Transverse colon (tissue), 4 donors: ENCODE measurements at regions not wholly inside any gene's neighbourhood (a gene's known extent, or its start where the extent isn't known, plus 50 kb on each side); places are given as distances from the start of the nearest gene placed in this dataset.
"Not testable (repeated sequence)": the region's sequence is repeated elsewhere in the genome, so short reads cannot be mapped to it uniquely, and the experiment has no call there.

Experiments
- DNase-seq: peaks from one replicate; pipeline ENCODE4 v3.0.0-alpha.2; 2019
- H3K27ac ChIP-seq, 4 donors: fragments of 200-600 bp; sonication (generic); 2 replicates each; pipeline ENCODE4 v1.5.1; 2016 to 2018; ENCODE audit warnings: inconsistent platforms in 4 of 4
- H3K27me3 ChIP-seq: fragments of 200-600 bp; sonication (generic); 2 replicates; pipeline ENCODE4 v1.5.1; 2017; ENCODE audit warnings: inconsistent platforms
- H3K36me3 ChIP-seq, 4 donors: fragments of 200-600 bp; sonication (generic); 2 replicates each; pipeline ENCODE4 v1.5.1; 2017 to 2019; ENCODE audit warnings: inconsistent platforms in 4 of 4
- H3K4me1 ChIP-seq, 4 donors: fragments of 200-600 bp; sonication (generic); 2 replicates each; pipeline ENCODE4 v1.5.1; 2017 to 2020; ENCODE audit warnings: inconsistent platforms in 4 of 4
- H3K4me3 ChIP-seq, 4 donors: fragments of 200-600 bp; sonication (generic); 1 replicate in 1 of 4; 2 replicates in 3 of 4; pipeline versions ENCODE4 v1.5.1 to v1.6.1; 2017 to 2019; ENCODE audit warnings: inconsistent platforms in 4 of 4
- H3K9me3 ChIP-seq, 2 donors: fragments of 200-600 bp; sonication (generic); 2 replicates each; pipeline ENCODE4 v1.5.1; 2017 to 2019; ENCODE audit warnings: inconsistent platforms in 2 of 2
- CTCF ChIP-seq, 5 experiments: fragments of 200-600 bp in 3 of 5; fragments of 450-650 bp in 2 of 5; sonication (generic) in 3 of 5; IDR thresholded peaks; 1 replicate in 2 of 5; 2 replicates in 3 of 5; pipeline ENCODE4 v1.5.1; 2016 to 2017; ENCODE audit warnings: antibody characterized with exemption in 5 of 5, inconsistent platforms in 3 of 5, mild to moderate bottlenecking in 2 of 5, moderate library complexity in 1 of 5
- EP300 ChIP-seq: sonication (generic); formaldehyde crosslinking; IDR thresholded peaks from one replicate; pipeline ENCODE4 v1.6.1; 2017; ENCODE audit warnings: antibody characterized with exemption, low read depth
- POLR2A ChIP-seq: fragments of 450-650 bp; IDR thresholded peaks from one replicate; pipeline ENCODE4 v1.6.1; 2016; ENCODE audit warnings: antibody characterized with exemption, mild to moderate bottlenecking, moderate library complexity
- POLR2AphosphoS5 ChIP-seq, 3 donors: sonication (generic); formaldehyde crosslinking; IDR thresholded peaks; one replicate each; pipeline ENCODE4 v1.6.1; 2016; ENCODE audit warnings: antibody characterized with exemption in 3 of 3
- WGBS, 2 donors: methylation state at CpG; one replicate each; pipeline ENCODE4 v1.1.5; 2018; ENCODE audit warnings: low coverage in 1 of 2; 5-methylcytosine and 5-hydroxymethylcytosine counted together
- in situ Hi-C, 4 donors: fragments of 200-750 bp; cut with MboI; loops; one replicate each; pipeline versions ENCODE4 v1.15.0 to v1.15.1; 2017; ENCODE audit warnings: low sequenced_read_pairs in 3 of 4, low pct_ligation_motif_present in 1 of 4, low pct_unique_long_range_greater_than_20kb in 1 of 4
- intact Hi-C: fragments of 100-400 bp; cut with DNase I; formaldehyde crosslinking; loops from one replicate; pipeline ENCODE4 v1.15.1; 2023; ENCODE audit warnings: low total_unique reads

GRCh38 chr9:30605936-30606335, 1778.5 kb upstream of the ACO1 start:
- Histone ChIP-seq H3K36me3 (no peaks in the 10 kb centered on the region), H3K27ac (no peak overlapping the region), H3K27me3 (no peaks in the 10 kb centered on the region), H3K4me1 (no peaks in the 10 kb centered on the region), H3K4me3 (no peak overlapping the region), H3K9me3 (no peaks in the 10 kb centered on the region)
- TF ChIP-seq CTCF (IDR thresholded peaks at IDR 0.05) (no peak), EP300 (no peak), POLR2AphosphoS5 (IDR thresholded peaks at IDR 0.05) (no peak), POLR2A (no peak)
- intact Hi-C loops: no loop called here
- 57 to 67% methylated on average over 1 of the region's 1 CpG for WGBS, 2 donors
- in situ Hi-C loops: no loop called here
- DNase-seq: no peak

GRCh38 chr9:30609713-30610112, 1774.7 kb upstream of the ACO1 start:
- in situ Hi-C loops: no loop called here
- intact Hi-C loops: no loop called here

GRCh38 chr9:30616782-30617181, 1767.7 kb upstream of the ACO1 start:
- in situ Hi-C loops: not testable (repeated sequence)

More at GRCh38 chr9:30609713-30610112, 1774.7 kb upstream of the ACO1 start:
- DNase-seq: no peak
- Histone ChIP-seq H3K4me1 (no peaks in the 10 kb centered on the region), H3K9me3 (no peaks in the 10 kb centered on the region), H3K36me3 (no peaks in the 10 kb centered on the region), H3K27ac (no peak overlapping the region), H3K4me3 (no peak overlapping the region), H3K27me3 (no peaks in the 10 kb centered on the region)
- WGBS, 2 donors: 39 to 54% methylated on average over 1 of the region's 1 CpG
- TF ChIP-seq CTCF (IDR thresholded peaks at IDR 0.05): no peak
- TF ChIP-seq EP300: no peak
- TF ChIP-seq POLR2AphosphoS5 (IDR thresholded peaks at IDR 0.05): no peak
- TF ChIP-seq POLR2A: no peak

GRCh38 chr9:30622561-30622960, 1761.9 kb upstream of the ACO1 start:
- no peaks in the 10 kb centered on the region for H3K4me1 ChIP-seq
- H3K4me3 ChIP-seq: no peak overlapping the region
- no peaks in the 10 kb centered on the region for H3K9me3 ChIP-seq
- intact Hi-C loops: no loop called here
- DNase-seq: no peak
- H3K27me3 ChIP-seq: no peaks in the 10 kb centered on the region
- H3K36me3 ChIP-seq: no peaks in the 10 kb centered on the region
- 49 to 80% methylated on average over 3 to 4 of the region's 4 CpGs for WGBS, 2 donors
- H3K27ac ChIP-seq: no peak overlapping the region
- in situ Hi-C loops: no loop called here
- no peak for TF ChIP-seq EP300
- TF ChIP-seq CTCF (IDR thresholded peaks at IDR 0.05): no peak
- TF ChIP-seq POLR2A: no peak
- no peak for TF ChIP-seq POLR2AphosphoS5 (IDR thresholded peaks at IDR 0.05)

More at GRCh38 chr9:30616782-30617181, 1767.7 kb upstream of the ACO1 start:
- intact Hi-C loops, H3K36me3 ChIP-seq, H3K27me3 ChIP-seq, H3K4me3 ChIP-seq, H3K4me1 ChIP-seq, DNase-seq, H3K27ac ChIP-seq, H3K9me3 ChIP-seq: not testable (repeated sequence)
- WGBS, 2 donors: 90% methylated on average over 7 of the region's 7 CpGs

GRCh38 chr9:30628915-30629567, 1755.4 kb upstream of the ACO1 start:
- TF ChIP-seq CTCF (IDR thresholded peaks at IDR 0.05) (no peak), EP300 (no peak), POLR2AphosphoS5 (IDR thresholded peaks at IDR 0.05) (no peak), POLR2A (no peak)
- H3K9me3 ChIP-seq: no peaks in the 10 kb centered on the region
- no peak for DNase-seq
- H3K36me3 ChIP-seq: no peaks in the 10 kb centered on the region
- 53 to 70% methylated on average over 2 of the region's 2 CpGs for WGBS, 2 donors
- H3K4me3 ChIP-seq: no peak overlapping the region
- no peaks in the 10 kb centered on the region for H3K4me1 ChIP-seq
- H3K27ac ChIP-seq: no peak overlapping the region
- in situ Hi-C loops (no loop called here), intact Hi-C loops (no loop called here)
- H3K27me3 ChIP-seq: no peaks in the 10 kb centered on the region
